Loucy (cell line): ENCODE measurements at regions not wholly inside any gene's neighbourhood (a gene's known extent, or its start where the extent isn't known, plus 50 kb on each side); places are given as distances from the start of the nearest gene placed in this dataset.

ENCODE experiments used
- H2AFZ ChIP-seq: fragments of 200-600 bp; sonication (generic); 2 replicates; pipeline ENCODE4 v1.6.0; 2016; ENCODE audit warnings: antibody characterized with exemption, mild to moderate bottlenecking, low read length, moderate library complexity
- H3F3A ChIP-seq: fragments of 200-600 bp; 2 replicates; pipeline ENCODE4 v1.6.0; 2016; ENCODE audit warnings: antibody characterized with exemption, low read depth, mild to moderate bottlenecking
- H3K27me3 ChIP-seq: fragments of 200-600 bp; sonication (generic); 2 replicates; pipeline ENCODE4 v1.6.1; 2014; ENCODE audit warnings: low read length, mild to moderate bottlenecking; ENCODE audit not compliant: insufficient read depth, poor library complexity, severe bottlenecking
- H3K36me3 ChIP-seq: fragments of 200-600 bp; sonication (generic); 2 replicates; pipeline ENCODE4 v1.6.1; 2016; ENCODE audit warnings: low read length; ENCODE audit not compliant: insufficient read depth
- H3K4me1 ChIP-seq: fragments of 200-600 bp; sonication (generic); 2 replicates; pipeline ENCODE4 v1.5.1; 2014; ENCODE audit warnings: low read length, mild to moderate bottlenecking; ENCODE audit not compliant: insufficient read depth, poor library complexity, severe bottlenecking
- H3K4me2 ChIP-seq: fragments of 200-600 bp; sonication (generic); 2 replicates; pipeline ENCODE4 v1.6.0; 2014; ENCODE audit warnings: antibody characterized with exemption, low read length, low read depth, mild to moderate bottlenecking; ENCODE audit not compliant: poor library complexity, severe bottlenecking
- H3K4me3 ChIP-seq: fragments of 200-600 bp; sonication (generic); 2 replicates; pipeline ENCODE4 v1.5.1; 2014; ENCODE audit warnings: low read length, mild to moderate bottlenecking, mixed read lengths; ENCODE audit not compliant: poor library complexity, severe bottlenecking
- H3K79me2 ChIP-seq: fragments of 200-600 bp; sonication (generic); 2 replicates; pipeline ENCODE4 v1.6.1; 2014; ENCODE audit warnings: low read length; ENCODE audit not compliant: insufficient read depth
- H3K9ac ChIP-seq: fragments of 200-600 bp; sonication (generic); 2 replicates; pipeline ENCODE4 v1.6.0; 2014; ENCODE audit warnings: mild to moderate bottlenecking, low read depth, low read length, moderate library complexity; ENCODE audit not compliant: poor library complexity, severe bottlenecking
- H3K9me2 ChIP-seq: fragments of 200-600 bp; sonication (generic); replicated peaks from 2 replicates; pipeline ENCODE4 v1.6.1; 2016; ENCODE audit warnings: low read depth, low read length, mixed read lengths
- H3K9me3 ChIP-seq: fragments of 200-600 bp; sonication (generic); 2 replicates; pipeline ENCODE4 v1.6.1; 2014; ENCODE audit warnings: mild to moderate bottlenecking, antibody characterized with exemption, low read length, low read depth; ENCODE audit not compliant: insufficient read depth
- H4K20me1 ChIP-seq: fragments of 200-600 bp; sonication (generic); 2 replicates; pipeline ENCODE4 v1.6.0; 2014; ENCODE audit warnings: antibody characterized with exemption, low read length, mild to moderate bottlenecking; ENCODE audit not compliant: insufficient read depth, poor library complexity, severe bottlenecking
- EZH2phosphoT487 ChIP-seq: fragments of 200-600 bp; IDR thresholded peaks from 2 replicates; pipeline ENCODE4 v1.6.1; 2018; ENCODE audit warnings: antibody characterized with exemption, mild to moderate bottlenecking, moderate library complexity, borderline replicate concordance
- TF ChIP-seq, protein P1 (sequence below): fragments of 200-600 bp; sonication (generic); conservative IDR thresholded peaks from 2 replicates; pipeline ENCODE4 v1.5.1; 2014; ENCODE audit warnings: mild to moderate bottlenecking, antibody characterized with exemption, low read length

DNA sequence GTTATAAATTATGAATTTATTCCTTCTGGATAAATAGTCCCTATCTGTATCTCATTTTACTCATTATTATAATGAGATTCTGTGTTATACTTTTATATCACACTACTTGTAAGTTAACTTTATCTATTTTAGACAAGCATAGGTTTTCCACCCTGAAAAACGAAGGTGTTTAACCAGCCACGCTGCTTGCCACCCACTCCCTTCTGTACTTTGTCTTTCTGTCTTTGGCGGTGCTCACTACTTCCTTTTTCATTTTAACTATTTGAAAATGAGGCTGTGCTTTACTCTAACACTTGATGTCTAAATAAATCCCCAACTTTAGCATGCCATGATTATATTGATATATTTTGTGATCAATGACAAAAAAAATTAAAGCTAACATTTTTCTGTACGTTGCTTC lies 952.9 kb downstream of the DNAJB9 start:
- no peaks in the 10 kb centered on the region for H3F3A ChIP-seq

DNA sequence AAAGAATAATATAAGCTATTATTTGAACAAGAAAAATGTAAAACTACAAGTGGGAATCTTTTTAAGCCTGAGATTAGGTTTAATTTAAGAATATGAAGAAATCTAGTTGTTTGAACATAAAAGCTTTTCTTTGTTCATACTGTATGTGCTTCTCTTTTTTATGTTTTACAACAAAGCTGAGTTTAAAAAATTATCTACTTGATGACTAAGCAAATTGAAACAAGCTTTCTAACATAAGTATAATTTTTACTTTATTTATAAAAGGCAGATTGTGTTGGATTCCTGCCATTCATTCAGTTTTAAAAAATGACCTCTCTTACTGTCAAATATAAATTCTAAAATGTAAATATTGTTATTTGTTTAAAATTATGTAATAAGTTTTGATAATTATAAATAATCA lies 958.2 kb downstream of the DNAJB9 start:
- no peaks in the 10 kb centered on the region for H3K27me3 ChIP-seq
- no peak overlapping the region for H3K9ac ChIP-seq
- H3K36me3 ChIP-seq, result no peaks in the 10 kb centered on the region
- no peak for TF ChIP-seq EZH2phosphoT487
- TF ChIP-seq, protein P1, sequence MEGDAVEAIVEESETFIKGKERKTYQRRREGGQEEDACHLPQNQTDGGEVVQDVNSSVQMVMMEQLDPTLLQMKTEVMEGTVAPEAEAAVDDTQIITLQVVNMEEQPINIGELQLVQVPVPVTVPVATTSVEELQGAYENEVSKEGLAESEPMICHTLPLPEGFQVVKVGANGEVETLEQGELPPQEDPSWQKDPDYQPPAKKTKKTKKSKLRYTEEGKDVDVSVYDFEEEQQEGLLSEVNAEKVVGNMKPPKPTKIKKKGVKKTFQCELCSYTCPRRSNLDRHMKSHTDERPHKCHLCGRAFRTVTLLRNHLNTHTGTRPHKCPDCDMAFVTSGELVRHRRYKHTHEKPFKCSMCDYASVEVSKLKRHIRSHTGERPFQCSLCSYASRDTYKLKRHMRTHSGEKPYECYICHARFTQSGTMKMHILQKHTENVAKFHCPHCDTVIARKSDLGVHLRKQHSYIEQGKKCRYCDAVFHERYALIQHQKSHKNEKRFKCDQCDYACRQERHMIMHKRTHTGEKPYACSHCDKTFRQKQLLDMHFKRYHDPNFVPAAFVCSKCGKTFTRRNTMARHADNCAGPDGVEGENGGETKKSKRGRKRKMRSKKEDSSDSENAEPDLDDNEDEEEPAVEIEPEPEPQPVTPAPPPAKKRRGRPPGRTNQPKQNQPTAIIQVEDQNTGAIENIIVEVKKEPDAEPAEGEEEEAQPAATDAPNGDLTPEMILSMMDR, result no peak
- H3K4me1 ChIP-seq, result no peaks in the 10 kb centered on the region
- H3K4me2 ChIP-seq, result no peak overlapping the region
- no peaks in the 10 kb centered on the region for H3K79me2 ChIP-seq
- H3K9me3 ChIP-seq, result no peaks in the 10 kb centered on the region
- no peaks in the 10 kb centered on the region for H3F3A ChIP-seq
- H2AFZ ChIP-seq, result no peak overlapping the region
- H3K9me2 ChIP-seq, result no peaks in the 10 kb centered on the region
- no peaks in the 10 kb centered on the region for H4K20me1 ChIP-seq
- H3K4me3 ChIP-seq, result no peak overlapping the region

More for the DNA sequence above, 952.9 kb downstream of the DNAJB9 start:
- no peak overlapping the region for H3K4me2 ChIP-seq
- no peak overlapping the region for H3K4me3 ChIP-seq
- no peak overlapping the region for H3K9ac ChIP-seq
- no peak for TF ChIP-seq EZH2phosphoT487
- TF ChIP-seq, protein P1, result no peak
- H3K27me3 ChIP-seq, result no peaks in the 10 kb centered on the region
- no peaks in the 10 kb centered on the region for H3K9me3 ChIP-seq
- H4K20me1 ChIP-seq, result no peaks in the 10 kb centered on the region
- no peaks in the 10 kb centered on the region for H3K79me2 ChIP-seq
- H2AFZ ChIP-seq, result no peak overlapping the region
- no peaks in the 10 kb centered on the region for H3K9me2 ChIP-seq
- no peaks in the 10 kb centered on the region for H3K36me3 ChIP-seq
- H3K4me1 ChIP-seq, result no peaks in the 10 kb centered on the region

DNA sequence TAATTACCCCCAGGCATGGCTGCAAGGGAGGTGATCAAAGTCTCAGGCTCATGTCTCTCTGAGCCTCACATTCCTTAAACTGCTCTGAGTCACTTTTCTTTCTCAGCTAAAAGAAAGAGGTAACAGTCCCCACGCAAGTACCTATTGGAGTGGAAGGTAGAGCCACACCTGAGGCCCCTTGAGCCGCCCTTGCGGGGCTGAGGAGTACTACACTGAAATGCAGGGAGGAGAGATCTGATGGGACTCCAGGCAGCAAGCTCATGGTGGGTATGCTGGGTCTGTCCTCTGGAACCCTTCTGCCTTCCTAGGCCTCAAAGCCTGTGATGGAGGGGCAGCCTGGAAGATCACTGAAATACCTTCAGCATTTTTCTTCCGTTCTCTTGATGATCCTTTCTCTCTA lies 960.0 kb downstream of the DNAJB9 start:
- Histone ChIP-seq H3K9me2 (no peaks in the 10 kb centered on the region), H3K36me3 (no peaks in the 10 kb centered on the region), H3K79me2 (no peaks in the 10 kb centered on the region), H3K4me3 (no peak overlapping the region), H4K20me1 (no peaks in the 10 kb centered on the region), H3K4me2 (no peak overlapping the region), H3F3A (no peaks in the 10 kb centered on the region), H3K9me3 (no peaks in the 10 kb centered on the region), H3K9ac (no peak overlapping the region), H2AFZ (no peak overlapping the region), H3K4me1 (no peaks in the 10 kb centered on the region), H3K27me3 (no peaks in the 10 kb centered on the region)
- no peak for TF ChIP-seq EZH2phosphoT487
- TF ChIP-seq, protein P1, result no peak
